ENCODE measurements at regions not wholly inside any gene's neighbourhood (a gene's known extent, or its start where the extent isn't known, plus 50 kb on each side); places are given as distances from the start of the nearest gene placed in this dataset.

DNA sequence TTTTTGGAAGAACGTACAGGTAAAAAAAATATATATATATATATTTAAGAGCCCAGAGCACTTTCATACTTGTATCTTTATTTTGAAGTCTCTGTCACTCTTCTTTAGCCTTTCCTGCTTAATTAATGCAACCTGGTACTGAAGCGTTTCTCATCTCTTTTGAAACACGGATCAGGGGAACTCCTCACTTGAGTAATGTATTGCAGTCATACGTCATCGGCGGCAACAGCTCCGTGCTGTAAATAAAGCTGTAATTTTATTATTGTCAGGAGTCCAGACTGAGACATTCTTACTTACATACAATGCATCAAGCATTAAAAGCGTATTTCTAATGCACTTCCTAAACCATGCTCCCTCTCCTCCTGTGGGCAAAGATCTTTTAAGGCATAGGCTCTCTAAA lies 514.7 kb downstream of the SOX11 start:
- DNase-seq (ENCODE audit: low spot score): no peak

DNA sequence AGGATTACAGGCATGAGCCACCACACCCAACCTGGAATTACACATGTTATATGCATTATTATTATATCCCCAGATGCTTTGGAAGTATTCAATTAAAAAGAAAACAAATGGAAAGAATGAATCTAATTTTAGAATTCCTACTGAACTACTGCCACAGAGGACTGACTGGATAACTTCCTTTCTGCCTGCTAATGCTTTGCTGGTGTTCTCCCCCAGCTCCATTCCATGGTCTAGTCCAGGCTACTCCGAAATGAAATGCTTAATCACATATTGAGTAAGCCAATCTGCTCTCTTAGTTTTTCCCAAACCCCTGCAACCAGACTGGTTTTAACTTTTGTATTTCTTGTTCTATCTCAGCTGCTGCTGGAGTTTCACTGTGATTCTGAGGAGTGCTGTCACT lies 519.1 kb downstream of the SOX11 start:
- DNase-seq (ENCODE audit: low spot score): no peak

DNA sequence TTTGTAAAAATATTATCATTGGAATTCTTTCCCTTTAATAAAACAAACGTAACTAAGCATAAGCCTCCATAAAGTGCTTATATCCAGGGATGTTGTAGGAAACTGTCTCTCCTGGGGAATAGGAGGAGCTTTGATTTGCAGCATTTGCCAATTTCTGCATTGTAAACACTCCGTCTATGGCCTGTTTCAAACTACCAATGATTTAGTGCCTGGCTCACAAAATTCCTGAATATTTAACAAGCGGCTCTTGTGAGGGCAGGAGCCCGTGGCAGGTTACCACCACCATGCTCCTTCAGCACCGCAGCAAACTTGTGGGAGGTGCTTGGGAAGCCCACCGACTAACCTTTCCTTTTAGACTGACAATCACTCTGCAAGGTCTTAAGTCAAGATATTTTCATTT lies 520.3 kb downstream of the SOX11 start:
- DNase-seq (ENCODE audit: low spot score): no peak

DNA sequence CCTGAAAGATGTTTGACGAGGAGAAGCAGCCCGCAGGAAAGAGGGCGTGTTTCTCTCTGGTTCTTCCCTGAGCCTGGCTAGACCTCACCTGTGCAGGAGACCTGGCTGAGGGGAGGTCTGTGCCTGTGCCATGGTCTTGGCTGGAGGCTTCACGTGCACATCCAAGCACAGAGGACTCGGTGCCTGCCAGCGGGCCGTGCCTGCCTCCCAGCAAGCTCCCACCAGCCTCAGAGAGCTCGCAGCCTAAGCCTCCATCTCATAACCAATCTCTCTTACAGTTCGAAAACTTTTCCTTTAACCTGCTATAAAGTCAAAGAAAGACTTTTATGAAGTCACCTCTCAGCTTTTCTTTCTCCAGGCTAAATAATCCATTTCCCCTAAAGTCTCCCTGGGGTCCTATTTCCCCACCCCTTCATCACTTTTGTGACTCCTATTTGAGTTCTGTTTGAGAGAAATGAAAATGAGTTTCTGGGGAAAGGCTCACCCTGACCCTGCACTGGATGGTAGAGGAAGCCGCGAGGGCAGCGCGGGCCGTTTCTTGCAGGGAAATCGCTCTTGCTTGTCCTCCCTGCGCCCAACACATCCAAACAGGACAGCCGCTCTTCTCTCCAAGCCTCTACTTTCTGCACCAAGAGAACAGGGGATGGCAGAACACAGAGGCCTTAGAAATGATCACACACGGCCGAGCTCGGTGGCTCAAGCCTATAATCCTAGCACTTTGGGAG lies 521.0 kb downstream of the SOX11 start:
- no peak for DNase-seq (ENCODE audit: low spot score)

DNA sequence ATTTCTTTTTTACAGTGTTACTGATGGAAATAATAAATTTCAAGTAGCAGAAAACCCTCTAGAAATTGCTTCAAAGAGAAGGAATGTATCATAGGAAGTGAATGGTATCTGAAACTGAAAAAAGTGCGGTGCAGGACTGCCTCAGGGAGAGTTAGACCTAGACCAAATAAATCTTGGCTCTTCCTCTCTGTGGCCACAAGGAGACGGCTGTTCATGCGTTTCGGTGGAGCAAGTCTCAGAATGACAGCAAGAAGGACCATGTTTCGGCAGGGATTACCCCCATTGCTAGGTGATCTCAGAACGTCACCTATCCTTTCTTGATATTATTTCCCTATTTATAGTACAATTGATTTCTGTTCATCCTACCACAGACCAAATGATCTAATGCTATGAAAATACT lies 522.3 kb downstream of the SOX11 start:
- DNase-seq (ENCODE audit: low spot score): no peak

DNA sequence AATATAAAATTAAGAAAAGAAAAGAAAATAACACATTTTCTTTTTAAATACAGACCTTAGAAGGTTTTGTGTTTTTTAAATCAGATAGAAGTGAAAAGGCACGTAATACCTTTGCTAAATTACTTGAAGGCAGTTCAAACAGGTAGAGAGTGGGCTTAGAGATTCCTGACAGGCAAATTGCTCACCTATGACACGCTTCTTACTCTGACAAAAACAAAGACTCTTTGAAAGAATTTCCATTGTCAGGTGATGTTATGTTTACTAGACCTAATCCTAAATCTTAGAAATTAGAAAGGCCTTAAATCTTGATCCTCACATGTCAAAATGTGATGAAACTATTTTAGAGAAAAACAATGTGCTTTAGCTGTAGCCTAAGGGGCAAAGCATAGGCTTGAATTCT lies 522.9 kb downstream of the SOX11 start:
- no peak for DNase-seq (ENCODE audit: low spot score)

DNA sequence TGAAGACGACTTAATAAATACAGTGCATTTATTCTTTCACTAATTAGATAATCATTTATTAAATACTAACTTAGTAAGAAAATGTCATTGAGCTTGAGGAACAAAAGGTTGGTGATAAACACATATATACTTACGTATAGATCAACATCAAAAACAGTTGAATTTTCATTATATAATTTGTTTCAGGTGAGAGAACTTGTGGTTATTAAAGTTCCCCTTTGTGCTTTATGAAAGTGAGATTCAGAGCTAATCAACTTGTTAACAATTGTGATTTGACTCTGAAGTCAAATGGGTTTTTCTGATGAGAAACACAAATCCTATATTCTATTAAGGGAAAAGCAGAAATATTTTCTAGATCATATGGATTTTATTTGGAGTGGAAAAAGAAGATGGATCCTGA lies 524.0 kb downstream of the SOX11 start:
- DNase-seq (ENCODE audit: low spot score): no peak

DNA sequence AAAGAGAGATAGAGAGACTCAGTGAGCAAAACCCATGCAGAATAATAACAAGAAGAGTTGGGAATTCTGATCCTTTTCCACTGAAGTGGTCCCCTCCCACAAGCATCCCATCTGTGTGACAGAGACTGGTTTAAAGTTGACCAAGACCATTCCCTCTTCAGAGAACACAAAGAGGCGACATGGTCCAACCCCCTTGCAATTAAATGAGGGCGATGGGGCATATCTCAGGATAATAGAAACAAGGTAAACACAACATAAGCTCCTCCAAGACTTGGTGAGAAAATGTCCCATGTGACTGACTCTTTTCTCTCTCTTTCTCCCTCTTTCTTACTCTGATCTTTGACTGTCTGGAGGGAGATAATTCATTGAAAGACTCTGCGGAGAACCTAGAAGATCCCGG lies 526.7 kb downstream of the SOX11 start:
- DNase-seq (ENCODE audit: low spot score): no peak

DNA sequence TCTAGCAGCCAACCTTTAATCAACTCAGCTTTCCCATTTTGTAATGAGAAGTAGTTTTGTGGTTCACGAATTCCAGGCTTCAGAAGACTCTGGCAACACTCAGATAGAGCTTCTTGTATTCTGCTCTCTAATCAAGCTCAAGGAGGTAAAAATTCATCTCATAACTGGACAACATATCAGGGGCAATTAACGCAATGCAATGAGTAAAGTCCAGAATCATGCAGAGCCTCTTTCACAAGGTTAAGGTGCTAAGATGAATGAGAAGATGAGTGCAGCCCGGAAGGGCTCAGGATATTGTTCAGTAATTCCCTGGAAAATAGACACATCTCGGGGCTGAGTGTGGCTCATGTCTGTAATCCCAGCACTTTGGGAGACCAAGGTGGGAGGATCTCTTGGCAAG lies 527.7 kb downstream of the SOX11 start:
- no peak for DNase-seq (ENCODE audit: low spot score)

DNA sequence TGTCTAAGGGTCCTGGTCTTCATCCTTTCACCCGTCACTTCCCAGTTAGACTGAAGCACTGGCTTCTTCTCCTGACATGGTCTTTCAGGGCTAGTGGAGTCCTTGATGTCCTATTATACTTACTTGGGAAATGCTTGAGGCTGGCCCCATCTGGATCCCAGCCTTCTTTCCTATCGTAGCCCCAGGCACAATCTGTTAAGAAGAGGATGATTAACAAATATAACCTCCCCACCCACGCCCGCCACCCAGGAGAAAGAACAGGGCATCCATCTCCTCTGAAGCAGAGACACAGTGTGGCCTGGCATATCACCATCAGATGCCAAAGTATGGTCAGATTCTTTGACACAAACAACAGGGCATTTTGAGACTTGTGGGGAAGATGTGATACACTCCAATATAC lies 530.1 kb downstream of the SOX11 start:
- DNase-seq (ENCODE audit: low spot score): no peak

DNA sequence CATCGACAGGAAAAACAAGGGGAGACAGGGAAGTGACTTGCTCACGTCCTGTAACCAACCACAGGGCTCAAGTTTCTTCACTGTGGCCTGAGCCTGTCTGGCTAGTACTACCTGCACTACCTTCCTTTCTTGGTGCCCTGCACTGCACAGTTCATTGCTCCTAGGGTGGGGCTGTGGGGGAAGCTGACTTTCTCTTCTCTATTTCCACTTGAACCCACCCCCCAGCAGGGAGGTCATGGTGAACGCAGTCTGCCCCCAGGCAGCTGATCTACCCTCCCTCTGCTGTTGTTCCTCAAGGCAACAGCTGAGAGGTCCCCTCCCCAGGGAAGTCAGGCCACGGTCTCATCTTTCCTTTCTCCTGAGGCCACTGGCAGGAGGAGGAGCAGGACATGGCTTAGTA lies 532.1 kb downstream of the SOX11 start:
- no peak for DNase-seq (ENCODE audit: low spot score)

DNA sequence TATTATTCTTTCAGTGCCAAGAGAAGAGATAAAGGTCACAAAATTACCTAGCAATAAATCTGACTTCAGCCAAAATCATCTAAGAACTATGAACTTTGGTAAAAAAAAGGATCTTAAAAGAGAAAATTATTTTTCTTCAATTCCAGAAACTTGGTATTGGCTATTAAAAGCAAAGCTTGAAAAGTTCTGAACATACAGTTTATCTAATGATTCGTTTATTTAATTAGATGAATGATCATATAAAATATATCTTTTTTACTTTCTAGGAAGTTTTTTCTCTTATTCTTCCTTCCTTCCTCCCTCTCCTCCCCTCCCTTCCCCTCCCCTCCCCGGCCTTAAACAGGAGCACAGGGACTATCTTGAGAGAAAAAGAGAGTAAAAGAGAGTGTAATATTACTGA lies 536.1 kb downstream of the SOX11 start:
- no peak for DNase-seq (ENCODE audit: low spot score)

DNA sequence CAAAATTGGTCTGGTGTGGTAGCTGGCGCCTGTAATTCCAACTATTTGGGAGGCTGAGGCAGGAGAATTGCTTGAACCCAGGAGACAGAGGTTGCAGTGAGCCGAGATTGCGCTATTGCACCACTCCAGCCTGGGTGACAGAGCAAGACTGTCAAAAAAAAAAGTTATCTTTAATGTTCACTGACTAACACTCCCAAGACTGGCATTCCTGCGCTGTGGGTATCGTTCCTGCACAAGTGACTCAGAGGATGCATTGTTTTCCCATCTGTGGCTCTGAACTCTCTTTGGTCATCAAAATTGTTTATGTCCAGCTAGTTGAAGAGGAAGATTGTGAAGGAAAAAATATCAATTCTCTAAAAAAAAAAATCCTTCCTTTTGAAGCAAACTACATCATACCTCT lies 539.0 kb downstream of the SOX11 start:
- DNase-seq (ENCODE audit: low spot score): no peak

DNA sequence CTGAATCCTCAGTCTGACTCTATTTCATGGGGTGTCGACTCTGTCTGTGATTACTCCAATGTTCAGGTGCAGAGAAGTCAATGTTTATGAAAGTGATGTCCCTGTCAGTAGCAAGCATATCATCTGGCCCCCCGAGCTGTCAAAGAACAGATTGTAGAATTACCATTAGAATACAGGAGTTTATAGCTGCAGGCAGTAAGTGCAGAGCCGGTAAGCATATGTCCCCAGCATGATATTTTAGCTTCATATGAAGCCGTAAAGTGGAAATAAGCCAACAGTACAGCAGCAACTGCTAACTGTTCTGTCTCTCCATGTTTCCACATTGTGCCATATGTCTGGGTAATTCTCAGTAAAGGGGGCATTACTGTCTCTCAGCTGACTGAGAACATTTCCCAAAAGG lies 541.8 kb downstream of the SOX11 start:
- DNase-seq (ENCODE audit: low spot score): no peak

DNA sequence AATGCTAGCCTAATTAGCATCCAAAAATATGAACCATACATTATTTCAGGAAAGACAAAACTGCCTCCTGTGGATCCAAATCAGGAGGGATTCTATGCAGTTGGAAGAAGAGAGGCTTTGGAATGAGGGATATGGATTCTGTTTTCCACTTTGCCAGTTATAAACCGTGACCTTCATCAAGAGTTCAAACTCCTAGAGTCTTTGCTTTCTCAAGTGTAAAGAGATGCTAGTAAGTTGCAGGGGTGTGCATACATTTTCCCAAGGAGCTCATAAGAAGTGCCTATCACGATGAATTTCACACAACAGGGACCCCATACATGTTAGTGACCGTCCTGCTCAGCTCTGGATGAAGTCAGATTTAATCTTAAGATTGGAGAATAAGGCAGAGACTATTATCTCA lies 542.5 kb downstream of the SOX11 start:
- DNase-seq (ENCODE audit: low spot score): no peak

DNA sequence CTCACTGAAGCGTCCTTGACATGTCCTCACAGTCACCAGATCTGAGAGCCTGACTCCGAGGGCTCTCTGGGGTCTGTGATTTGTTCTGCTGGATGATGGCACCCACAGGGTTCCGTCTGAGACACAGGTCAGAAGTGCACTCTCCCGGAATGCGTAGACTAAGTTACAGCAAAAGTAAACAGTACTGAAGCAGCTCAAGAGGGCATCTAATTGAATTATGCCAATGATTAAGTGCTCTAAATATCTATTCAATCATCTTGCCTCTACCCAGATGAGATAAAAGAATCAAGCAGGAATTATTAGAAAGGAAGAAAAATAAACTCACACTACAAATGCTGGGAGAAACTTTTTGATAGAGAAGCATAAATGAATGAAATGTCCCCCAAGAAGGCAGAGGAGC lies 544.1 kb downstream of the SOX11 start:
- no peak for DNase-seq (ENCODE audit: low spot score)

DNA sequence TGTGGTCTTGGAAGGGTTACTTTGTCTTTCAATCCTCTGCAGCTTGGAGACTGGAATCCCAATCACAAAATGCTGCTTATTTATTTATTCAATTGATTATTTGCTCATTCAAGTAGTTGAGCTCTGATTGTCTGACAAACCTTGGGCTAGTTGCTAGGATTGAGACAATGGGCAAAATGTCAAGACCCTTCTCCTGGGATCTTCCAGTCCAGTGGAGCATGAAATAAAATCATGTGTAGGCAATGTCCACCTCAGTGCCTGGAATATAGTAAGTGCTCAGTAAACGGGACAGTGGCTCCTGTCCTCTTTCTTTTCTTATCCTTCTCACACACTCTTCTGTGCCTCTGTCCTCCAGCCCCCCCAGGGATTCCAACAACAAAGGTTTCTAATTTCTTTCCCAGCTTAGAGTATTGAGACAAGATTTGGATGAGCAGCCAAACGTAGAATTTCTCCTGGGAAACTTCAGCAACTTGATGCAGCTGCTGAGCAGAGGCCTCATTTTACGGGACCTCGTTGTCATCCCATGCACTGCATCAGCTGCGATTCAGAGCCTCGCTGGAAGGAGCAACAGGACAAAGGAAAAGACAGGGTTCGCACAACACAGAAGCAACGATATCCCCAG lies 545.0 kb downstream of the SOX11 start:
- no peak for DNase-seq (ENCODE audit: low spot score)

DNA sequence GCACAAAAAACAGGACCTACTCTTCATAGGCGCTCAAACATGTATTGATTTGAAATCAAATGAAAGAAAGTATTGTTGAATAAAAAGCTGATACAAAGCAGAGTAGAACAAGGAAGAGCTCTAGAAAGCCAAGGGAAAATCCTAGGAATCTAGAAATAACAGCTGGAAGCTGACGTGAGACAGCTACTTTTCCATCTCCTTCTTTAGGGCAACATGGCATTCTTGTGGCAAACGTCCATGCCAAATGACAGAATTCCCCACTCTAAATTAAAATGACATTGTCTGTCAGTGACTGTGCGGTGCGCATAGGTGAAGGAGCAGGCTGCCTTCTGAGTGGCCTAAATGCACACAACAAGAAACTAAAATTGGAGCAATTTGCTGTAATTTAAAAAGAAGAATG lies 557.4 kb downstream of the SOX11 start:
- DNase-seq (ENCODE audit: low spot score): no peak

DNA sequence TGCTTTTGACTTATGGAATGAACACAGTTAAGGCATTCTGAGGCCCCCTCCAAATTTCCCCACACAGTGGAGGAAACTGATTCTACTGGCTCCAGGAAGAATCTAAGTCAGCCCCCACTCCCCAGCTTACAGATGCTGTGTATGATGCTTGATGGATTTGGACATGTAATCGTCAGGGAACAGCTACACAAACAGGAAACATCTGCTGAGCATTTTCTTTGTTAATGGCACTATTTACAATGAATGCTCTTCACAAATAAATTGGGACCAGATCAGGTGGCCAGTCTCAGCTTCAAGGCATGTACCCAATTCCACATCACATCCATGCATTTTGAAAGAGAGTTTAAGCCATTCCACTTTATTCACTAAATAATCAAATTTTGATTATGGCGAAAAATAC lies 562.3 kb downstream of the SOX11 start:
- no peak for DNase-seq (ENCODE audit: low spot score)

DNA sequence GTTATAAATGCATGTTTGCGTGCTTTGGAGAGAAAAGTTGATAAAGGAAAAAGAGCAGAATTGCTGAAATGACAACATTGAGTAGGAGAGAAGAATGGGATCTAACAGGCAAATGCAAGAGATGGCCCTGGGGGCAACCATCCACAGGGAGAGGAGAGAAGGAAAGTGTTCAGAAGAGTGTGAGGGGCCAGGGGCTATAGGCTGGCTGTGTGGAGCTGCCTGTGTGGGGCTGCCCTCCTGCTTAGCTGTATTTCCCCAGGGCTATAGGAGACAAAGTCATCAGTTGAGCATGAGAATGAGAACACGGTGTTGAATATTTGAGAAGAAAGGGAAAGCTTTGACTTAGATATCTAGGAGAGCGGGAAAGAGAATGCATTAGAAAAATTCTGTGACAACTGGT lies 572.0 kb downstream of the SOX11 start:
- no peak for DNase-seq (ENCODE audit: low spot score)

DNA sequence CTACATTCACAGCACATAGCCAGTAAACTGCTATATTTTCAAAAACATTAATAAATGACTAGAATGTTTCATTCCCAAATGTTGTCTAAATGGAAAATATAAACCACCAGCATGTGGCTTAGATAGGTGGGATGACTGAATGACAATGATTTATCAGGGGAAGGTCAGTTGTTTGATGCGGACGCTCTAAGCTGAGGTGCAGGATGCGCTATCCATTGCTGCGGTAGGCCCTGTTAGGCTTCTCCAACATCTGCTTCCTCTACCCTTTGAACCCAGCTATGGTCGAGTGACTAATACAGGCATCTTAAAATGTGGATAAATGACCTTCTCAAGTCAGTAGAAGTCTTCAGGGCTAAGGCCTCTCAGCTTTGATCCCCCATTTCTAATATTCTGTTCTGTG lies 584.2 kb downstream of the CMPK2 start:
- DNase-seq (ENCODE audit: low spot score): no peak

DNA sequence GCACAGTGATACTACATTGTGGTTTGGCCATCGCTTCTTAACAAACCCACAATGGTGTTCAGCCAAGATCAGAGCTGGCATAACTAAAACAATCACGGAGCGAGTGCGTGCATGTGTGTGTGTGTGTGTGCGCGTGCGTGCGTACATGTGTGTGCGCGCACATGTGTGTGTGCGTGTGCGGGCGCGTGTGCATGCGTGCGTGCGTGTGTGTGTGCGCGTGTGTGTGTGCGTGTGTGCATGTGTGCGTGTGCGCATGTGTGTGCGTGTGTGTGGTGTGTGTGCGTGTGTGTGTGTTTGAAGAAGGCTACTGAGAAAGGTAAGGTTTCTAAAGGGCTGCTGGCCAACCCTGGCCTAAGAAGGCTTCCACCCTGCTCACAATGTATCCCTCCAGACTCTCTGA lies 582.4 kb downstream of the CMPK2 start:
- DNase-seq (ENCODE audit: low spot score): no peak

DNA sequence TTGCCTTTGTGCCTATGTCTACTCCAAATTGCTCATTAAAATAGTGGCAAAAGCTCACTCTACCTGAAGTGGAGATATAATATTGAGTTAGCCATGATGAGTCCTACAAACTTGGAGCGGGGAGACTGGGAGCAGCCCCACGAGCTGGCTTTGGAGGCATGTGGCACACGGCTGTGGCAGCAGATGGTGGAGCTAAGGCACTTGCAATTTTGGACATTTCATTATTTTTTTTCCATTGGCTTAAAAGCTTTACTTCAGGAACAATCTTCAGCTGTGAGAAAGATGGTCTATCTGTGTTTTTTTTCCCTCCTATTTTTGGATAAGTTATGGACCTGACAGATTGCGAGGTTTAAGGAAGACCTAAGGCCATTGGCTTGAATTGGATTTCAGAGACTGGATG lies 578.3 kb downstream of the CMPK2 start:
- no peak for DNase-seq (ENCODE audit: low spot score)

DNA sequence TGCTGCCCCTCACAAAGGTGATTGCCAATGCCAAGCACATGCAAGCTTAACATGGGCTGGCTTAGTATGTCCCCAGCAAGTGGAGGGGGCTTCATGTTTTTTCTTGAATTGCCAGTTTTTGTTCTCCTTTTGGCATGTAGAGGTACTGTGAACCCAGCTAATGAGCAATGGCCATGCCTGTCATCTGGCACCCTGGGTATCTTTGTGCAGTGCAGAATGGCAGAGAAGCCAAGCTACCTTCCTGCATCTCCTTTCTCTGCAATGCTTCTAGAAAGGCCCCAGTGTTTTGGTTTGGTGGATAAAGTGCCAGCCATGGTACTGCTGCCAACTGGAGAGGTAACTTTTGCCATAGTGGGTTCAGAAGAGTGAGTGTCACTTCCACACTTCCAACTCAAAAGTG lies 576.9 kb downstream of the CMPK2 start:
- DNase-seq (ENCODE audit: low spot score): no peak

Measured in hematopoietic multipotent progenitor cell treated with erythropoietin and hydrocortisone succinate and interleukin-3 and kit ligand, for 15 days (in vitro differentiated cells).